ENCODE measurements at regions not wholly inside any gene's neighbourhood (a gene's known extent, or its start where the extent isn't known, plus 50 kb on each side); places are given as distances from the start of the nearest gene placed in this dataset.

- TF ChIP-seq HMGN3 (IDR thresholded peaks at IDR 0.05; ENCODE audit: borderline replicate concordance, extremely low read depth, insufficient read length, low read depth, low read length) (no peak), PPARD (CRISPR knock-in tag; IDR thresholded peaks at IDR 0.05) (no peak), ZNF766 (CRISPR knock-in tag; conservative IDR thresholded peaks at IDR 0.05) (no peak), FOXK2 (conservative IDR thresholded peaks at IDR 0.05 in 1 of 2, IDR thresholded peaks at IDR 0.05 in 1 of 2; ENCODE audit: low read depth in 2 of 2) (no peak), CEBPG (CRISPR knock-in tag; IDR thresholded peaks at IDR 0.05) (no peak), CEBPG (tag; conservative IDR thresholded peaks at IDR 0.05 in 1 of 2, IDR thresholded peaks at IDR 0.05 in 1 of 2) (no peak), FOXP1 (CRISPR knock-in tag; IDR thresholded peaks at IDR 0.05) (no peak), GABPA (tag; conservative IDR thresholded peaks at IDR 0.05; ENCODE audit: low read depth) (no peak), HMG20A (CRISPR knock-in tag; conservative IDR thresholded peaks at IDR 0.05) (no peak), SETDB1 (IDR thresholded peaks at IDR 0.05; ENCODE audit: low read length) (no peak), EGR1 (conservative IDR thresholded peaks at IDR 0.05) (no peak), CHCHD3 (CRISPR knock-in tag; IDR thresholded peaks at IDR 0.05) (no peak), MGA (IDR thresholded peaks at IDR 0.05) (no peak)
Observed at GRCh38 chr18:51802569-51803428, 537.2 kb upstream of the DCC start (continued).

Measured in K562 (cell line).